ENCODE measurements at regions not wholly inside any gene's neighbourhood (a gene's known extent, or its start where the extent isn't known, plus 50 kb on each side); places are given as distances from the start of the nearest gene placed in this dataset.

- DNase-seq: no peak
- TF ChIP-seq, protein P1, sequence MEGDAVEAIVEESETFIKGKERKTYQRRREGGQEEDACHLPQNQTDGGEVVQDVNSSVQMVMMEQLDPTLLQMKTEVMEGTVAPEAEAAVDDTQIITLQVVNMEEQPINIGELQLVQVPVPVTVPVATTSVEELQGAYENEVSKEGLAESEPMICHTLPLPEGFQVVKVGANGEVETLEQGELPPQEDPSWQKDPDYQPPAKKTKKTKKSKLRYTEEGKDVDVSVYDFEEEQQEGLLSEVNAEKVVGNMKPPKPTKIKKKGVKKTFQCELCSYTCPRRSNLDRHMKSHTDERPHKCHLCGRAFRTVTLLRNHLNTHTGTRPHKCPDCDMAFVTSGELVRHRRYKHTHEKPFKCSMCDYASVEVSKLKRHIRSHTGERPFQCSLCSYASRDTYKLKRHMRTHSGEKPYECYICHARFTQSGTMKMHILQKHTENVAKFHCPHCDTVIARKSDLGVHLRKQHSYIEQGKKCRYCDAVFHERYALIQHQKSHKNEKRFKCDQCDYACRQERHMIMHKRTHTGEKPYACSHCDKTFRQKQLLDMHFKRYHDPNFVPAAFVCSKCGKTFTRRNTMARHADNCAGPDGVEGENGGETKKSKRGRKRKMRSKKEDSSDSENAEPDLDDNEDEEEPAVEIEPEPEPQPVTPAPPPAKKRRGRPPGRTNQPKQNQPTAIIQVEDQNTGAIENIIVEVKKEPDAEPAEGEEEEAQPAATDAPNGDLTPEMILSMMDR (IDR thresholded peaks at IDR 0.05): no peak
These were observed 87.5 kb upstream of the KCTD3 start for GRCh38 chr1:215479567-215479966.

GRCh38 chr1:215482079-215482478 lies 85.0 kb upstream of the KCTD3 start:
- H3K27me3 ChIP-seq: peaks cover 0 to 4% (median 0%) of the 10 kb centered on the region in 7 donors
- H3K4me1 ChIP-seq: no peaks in the 10 kb centered on the region
- intact Hi-C loops (cut with DNase I): no loop called here
- peaks cover 0 to 17% (median 4%) of the 10 kb centered on the region in 11 donors for H3K9me3 ChIP-seq
- no peak overlapping the region for H3K4me3 ChIP-seq
- no peak overlapping the region for H3K27ac ChIP-seq
- DNase-seq: no peak
- TF ChIP-seq, protein P1 (IDR thresholded peaks at IDR 0.05): no peak
- ATAC-seq: no peak
- H3K36me3 ChIP-seq: no peaks in the 10 kb centered on the region
- 60 to 65% methylated on average over 2 of the region's 2 CpGs for WGBS, 2 donors

More at GRCh38 chr1:215479567-215479966, 87.5 kb upstream of the KCTD3 start:
- ATAC-seq: no peak
- peaks cover 0 to 4% (median 0%) of the 10 kb centered on the region in 7 donors for H3K27me3 ChIP-seq
- no peak overlapping the region for H3K4me3 ChIP-seq
- peaks cover 0 to 19% (median 4%) of the 10 kb centered on the region in 11 donors for H3K9me3 ChIP-seq
- no peaks in the 10 kb centered on the region for H3K4me1 ChIP-seq
- intact Hi-C loops (cut with DNase I): no loop called here
- H3K36me3 ChIP-seq: no peaks in the 10 kb centered on the region
- H3K27ac ChIP-seq: no peak overlapping the region

DNA sequence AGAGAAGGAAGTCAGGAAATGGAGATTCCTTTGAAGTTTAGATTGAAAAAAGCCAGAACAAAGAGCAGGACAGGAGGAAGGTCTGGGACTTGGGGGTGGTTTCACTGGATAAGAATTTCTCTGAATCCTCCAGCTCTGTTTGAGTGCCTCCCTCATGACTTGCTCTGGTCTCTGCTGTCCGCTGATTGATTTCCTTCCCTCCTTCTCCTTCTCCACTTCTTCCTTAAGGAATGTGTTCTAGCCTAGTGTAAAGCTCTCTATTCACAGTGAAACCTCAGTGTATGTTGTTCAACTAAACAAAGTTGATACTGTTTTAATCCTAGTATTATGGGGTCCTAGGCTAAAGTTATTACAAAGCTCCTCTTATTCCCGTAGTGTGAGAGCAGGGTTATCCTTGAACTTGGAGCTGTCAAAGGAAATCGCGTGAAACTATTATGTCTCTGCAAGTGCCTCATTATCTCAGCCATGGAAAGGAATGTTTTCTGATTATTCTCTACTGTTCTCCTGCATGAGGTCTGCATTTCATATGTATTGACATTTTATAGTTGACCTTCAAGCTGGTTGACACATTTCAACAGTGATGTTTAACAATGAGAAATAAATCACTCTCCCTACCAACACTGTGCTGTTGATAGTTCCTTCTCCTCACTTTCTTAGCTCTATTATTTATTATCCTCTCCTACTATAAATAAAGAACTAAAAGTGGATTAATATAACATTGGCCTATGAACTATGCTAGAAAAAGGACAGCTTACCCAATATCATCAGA lies 82.7 kb upstream of the KCTD3 start:
- DNase-seq (no peak), ATAC-seq (no peak)
- TF ChIP-seq, protein P1 (IDR thresholded peaks at IDR 0.05): no peak
- H3K4me1 ChIP-seq: no peaks in the 10 kb centered on the region
- H3K27me3 ChIP-seq: peaks cover 0 to 4% (median 0%) of the 10 kb centered on the region in 7 donors
- no peak overlapping the region for H3K4me3 ChIP-seq
- intact Hi-C loops (cut with DNase I): no loop called here
- no peak overlapping the region for H3K27ac ChIP-seq
- 25 to 39% methylated on average over 4 of the region's 4 CpGs for WGBS, 2 donors
- no peaks in the 10 kb centered on the region for H3K36me3 ChIP-seq
- H3K9me3 ChIP-seq: no peaks in the 10 kb centered on the region

DNA sequence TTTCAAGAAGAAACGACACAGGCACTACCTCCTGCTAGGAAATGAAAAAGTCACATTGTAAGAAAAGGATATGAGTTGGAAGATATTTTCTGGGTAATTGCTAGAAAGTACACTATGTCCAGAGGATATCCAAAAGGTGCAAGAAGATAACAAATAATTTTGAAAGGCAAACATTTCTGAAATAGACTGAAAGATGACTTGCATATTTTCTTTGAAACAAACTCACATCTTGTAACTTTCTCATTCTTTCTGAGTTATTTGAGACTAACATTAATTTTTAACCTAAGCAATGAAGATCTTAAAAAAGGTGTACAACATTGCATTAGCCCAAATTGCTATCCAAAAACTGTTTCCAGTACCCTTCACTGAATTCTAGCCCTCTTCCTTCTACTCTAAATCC lies 79.6 kb upstream of the KCTD3 start:
- ATAC-seq (no peak), DNase-seq (no peak)
- H3K36me3 ChIP-seq: no peaks in the 10 kb centered on the region
- intact Hi-C loops (cut with DNase I): no loop called here
- H3K27ac ChIP-seq: no peak overlapping the region
- H3K9me3 ChIP-seq: peaks cover 0 to 3% (median 0%) of the 10 kb centered on the region in 11 donors
- no peak overlapping the region for H3K4me3 ChIP-seq
- TF ChIP-seq, protein P1 (IDR thresholded peaks at IDR 0.05): no peak
- no peaks in the 10 kb centered on the region for H3K4me1 ChIP-seq
- peaks cover 0 to 4% (median 0%) of the 10 kb centered on the region in 7 donors for H3K27me3 ChIP-seq
- whole genome bisulfite sequencing, 2 donors: 87 to 94% methylated on average over 1 of the region's 1 CpG

Measured in heart right ventricle (tissue), 16 donors.